ENCODE measurements at regions not wholly inside any gene's neighbourhood (a gene's known extent, or its start where the extent isn't known, plus 50 kb on each side); places are given as distances from the start of the nearest gene placed in this dataset.

DNA sequence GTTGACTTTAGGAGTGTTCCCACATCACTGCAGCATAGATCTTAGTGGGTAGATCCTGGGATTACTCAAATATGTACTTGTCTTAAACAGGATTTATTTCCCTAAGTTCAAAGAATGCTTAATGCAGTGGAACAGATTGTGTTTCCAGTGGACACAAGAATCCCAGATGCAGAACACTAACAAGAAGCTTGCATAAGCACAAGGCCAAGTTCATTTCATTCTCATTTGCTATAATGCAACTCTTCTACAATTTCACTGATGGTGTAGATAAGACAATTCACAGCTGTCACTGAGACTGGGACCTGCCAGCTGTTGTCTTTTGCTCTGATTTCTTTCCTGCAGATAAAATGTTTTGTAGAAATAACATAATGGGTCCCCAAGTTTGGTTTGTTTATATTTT is 225.6 kb downstream of the NFKBIZ start:
- H3K27ac ChIP-seq (ENCODE audit: insufficient read depth, low read depth, low read length, poor library complexity, severe bottlenecking), result no peak overlapping the region
- no peaks in the 10 kb centered on the region for H3K9me3 ChIP-seq (ENCODE audit: control insufficient read depth, low read length)
- no peaks in the 10 kb centered on the region for H3K4me1 ChIP-seq (ENCODE audit: control insufficient read depth, insufficient read depth, low read length)
- H3K36me3 ChIP-seq (ENCODE audit: control insufficient read depth, insufficient read depth, low read length), result no peaks in the 10 kb centered on the region
- no peaks in the 10 kb centered on the region for H3K27me3 ChIP-seq (ENCODE audit: control insufficient read depth, insufficient read depth, low read length, poor library complexity, severe bottlenecking)
- no peak overlapping the region for H3K4me3 ChIP-seq (ENCODE audit: insufficient read depth, low read depth, low read length)

- 92 to 95% methylated on average over 3 of the region's 3 CpGs for WGBS, 2 experiments
- Histone ChIP-seq H3K27ac (ENCODE audit: insufficient read depth, low read depth, low read length, poor library complexity, severe bottlenecking) (no peak overlapping the region), H3K4me3 (ENCODE audit: insufficient read depth, low read depth, low read length) (no peak overlapping the region), H3K4me1 (ENCODE audit: control insufficient read depth, insufficient read depth, low read length) (no peaks in the 10 kb centered on the region), H3K27me3 (ENCODE audit: control insufficient read depth, insufficient read depth, low read length, poor library complexity, severe bottlenecking) (no peaks in the 10 kb centered on the region), H3K9me3 (ENCODE audit: control insufficient read depth, low read length) (no peaks in the 10 kb centered on the region), H3K36me3 (ENCODE audit: control insufficient read depth, insufficient read depth, low read length) (no peaks in the 10 kb centered on the region)
Observed at GRCh38 chr3:102078401-102078800, 229.1 kb downstream of the NFKBIZ start.

DNA sequence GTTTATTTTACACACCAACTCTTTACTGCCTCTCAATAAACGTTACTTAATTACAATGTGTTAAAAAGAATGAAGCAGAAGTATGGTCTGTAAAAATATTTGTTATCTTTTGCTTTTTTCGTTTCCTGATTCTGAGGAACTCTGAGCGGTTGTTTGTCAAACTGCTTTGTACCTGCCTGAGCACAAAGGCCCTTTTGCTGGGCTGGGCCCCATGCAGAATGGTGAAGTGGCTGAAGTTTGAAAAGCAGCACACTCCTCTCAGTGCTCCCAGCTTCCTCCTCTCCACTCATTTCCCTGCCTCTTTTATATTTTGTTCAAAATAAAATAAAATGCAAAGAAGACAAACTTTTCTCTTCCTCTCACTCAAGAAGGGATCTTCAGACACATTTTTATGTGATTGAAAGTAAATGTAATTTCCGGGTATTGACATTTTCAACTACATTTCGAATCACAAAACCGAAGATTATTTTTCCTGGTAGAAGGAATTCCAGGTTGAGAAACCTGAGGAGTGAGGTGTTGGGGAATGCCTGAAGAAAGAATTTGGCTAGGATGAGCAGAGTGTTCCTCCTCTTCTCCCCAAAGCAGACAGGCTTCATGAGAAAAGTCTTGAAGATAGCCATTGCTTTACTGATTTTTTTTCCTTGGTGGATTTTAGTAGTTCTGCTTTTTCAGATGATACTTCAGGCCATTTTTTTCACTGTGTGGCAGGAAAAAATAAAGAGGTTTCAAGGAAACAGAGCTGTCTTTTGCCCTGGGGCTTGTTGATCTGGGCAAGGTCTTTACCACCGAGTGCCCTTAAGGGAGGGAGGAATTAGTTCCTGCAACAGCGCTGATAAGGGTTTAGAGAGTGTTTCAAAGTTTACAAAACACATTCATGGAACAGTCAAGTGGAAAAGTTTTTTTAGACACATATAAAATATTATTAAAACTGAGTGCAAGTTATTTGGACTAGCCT is 229.8 kb downstream of the NFKBIZ start:
- H3K27ac ChIP-seq (ENCODE audit: insufficient read depth, low read depth, low read length, poor library complexity, severe bottlenecking), result no peak overlapping the region
- no peak overlapping the region for H3K4me3 ChIP-seq (ENCODE audit: insufficient read depth, low read depth, low read length)
- H3K9me3 ChIP-seq (ENCODE audit: control insufficient read depth, low read length), result no peaks in the 10 kb centered on the region
- WGBS, 2 experiments, result 74 to 79% methylated on average over 6 to 8 of the region's 8 CpGs
- H3K36me3 ChIP-seq (ENCODE audit: control insufficient read depth, insufficient read depth, low read length), result no peaks in the 10 kb centered on the region
- no peaks in the 10 kb centered on the region for H3K27me3 ChIP-seq (ENCODE audit: control insufficient read depth, insufficient read depth, low read length, poor library complexity, severe bottlenecking)
- no peaks in the 10 kb centered on the region for H3K4me1 ChIP-seq (ENCODE audit: control insufficient read depth, insufficient read depth, low read length)

GRCh38 chr3:102079809-102080197 is 230.5 kb downstream of the NFKBIZ start:
- no peaks in the 10 kb centered on the region for H3K4me1 ChIP-seq (ENCODE audit: control insufficient read depth, insufficient read depth, low read length)
- no peaks in the 10 kb centered on the region for H3K27me3 ChIP-seq (ENCODE audit: control insufficient read depth, insufficient read depth, low read length, poor library complexity, severe bottlenecking)
- no peaks in the 10 kb centered on the region for H3K9me3 ChIP-seq (ENCODE audit: control insufficient read depth, low read length)
- H3K4me3 ChIP-seq (ENCODE audit: insufficient read depth, low read depth, low read length), result no peak overlapping the region
- whole genome bisulfite sequencing, 2 experiments, result 80 to 92% methylated on average over 1 to 2 of the region's 2 CpGs
- no peaks in the 10 kb centered on the region for H3K36me3 ChIP-seq (ENCODE audit: control insufficient read depth, insufficient read depth, low read length)
- H3K27ac ChIP-seq (ENCODE audit: insufficient read depth, low read depth, low read length, poor library complexity, severe bottlenecking), result no peak overlapping the region

DNA sequence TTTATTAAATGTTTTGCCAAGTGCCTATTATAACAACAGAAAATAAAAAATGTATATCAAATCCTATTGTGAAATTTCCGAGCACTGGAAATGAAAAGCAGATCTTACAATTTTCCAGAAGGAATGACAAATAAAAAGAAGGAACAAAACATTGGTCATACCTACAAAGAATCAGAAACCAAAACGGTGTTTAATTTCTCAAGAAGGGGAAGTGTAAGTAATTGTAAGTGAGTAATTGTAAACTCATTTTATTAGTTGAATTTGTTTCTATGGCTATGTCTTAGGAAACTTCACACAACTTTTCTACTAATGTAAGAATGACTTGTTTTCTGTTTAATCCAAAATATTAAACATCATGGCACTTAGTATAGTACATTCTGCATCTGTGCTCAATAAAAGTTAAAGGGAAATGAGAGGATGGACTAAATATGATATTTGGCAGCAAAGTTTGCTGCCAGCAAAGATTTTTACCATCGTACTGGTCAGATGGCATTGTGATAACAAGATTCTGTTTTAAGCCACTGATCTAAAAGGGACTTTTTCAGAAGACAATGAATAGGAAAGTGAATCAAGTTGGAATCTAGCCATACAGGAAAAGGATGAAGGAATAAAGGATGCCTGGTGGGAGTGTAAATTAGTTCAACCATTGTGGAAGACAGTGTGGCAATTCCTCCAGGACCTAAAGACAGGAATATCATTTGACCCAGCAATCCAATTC is 232.4 kb downstream of the NFKBIZ start:
- H3K27me3 ChIP-seq (ENCODE audit: control insufficient read depth, insufficient read depth, low read length, poor library complexity, severe bottlenecking), result no peaks in the 10 kb centered on the region
- WGBS, 2 experiments, result 88 to 95% methylated on average over 2 to 3 of the region's 3 CpGs
- no peaks in the 10 kb centered on the region for H3K4me1 ChIP-seq (ENCODE audit: control insufficient read depth, insufficient read depth, low read length)
- no peak overlapping the region for H3K27ac ChIP-seq (ENCODE audit: insufficient read depth, low read depth, low read length, poor library complexity, severe bottlenecking)
- H3K9me3 ChIP-seq (ENCODE audit: control insufficient read depth, low read length), result no peaks in the 10 kb centered on the region
- no peak overlapping the region for H3K4me3 ChIP-seq (ENCODE audit: insufficient read depth, low read depth, low read length)
- H3K36me3 ChIP-seq (ENCODE audit: control insufficient read depth, insufficient read depth, low read length), result no peaks in the 10 kb centered on the region

- Histone ChIP-seq H3K4me3 (ENCODE audit: insufficient read depth, low read depth, low read length) (no peak overlapping the region), H3K27me3 (ENCODE audit: control insufficient read depth, insufficient read depth, low read length, poor library complexity, severe bottlenecking) (no peaks in the 10 kb centered on the region), H3K36me3 (ENCODE audit: control insufficient read depth, insufficient read depth, low read length) (no peaks in the 10 kb centered on the region), H3K9me3 (ENCODE audit: control insufficient read depth, low read length) (no peaks in the 10 kb centered on the region), H3K4me1 (ENCODE audit: control insufficient read depth, insufficient read depth, low read length) (no peaks in the 10 kb centered on the region), H3K27ac (ENCODE audit: insufficient read depth, low read depth, low read length, poor library complexity, severe bottlenecking) (no peak overlapping the region)
- WGBS, 2 experiments, result 90% methylated on average over 1 of the region's 2 CpGs; no CpG with 5 or more reads in 1 of the 2 experiments
Observed at GRCh38 chr3:102083473-102083872, 234.2 kb downstream of the NFKBIZ start.

DNA sequence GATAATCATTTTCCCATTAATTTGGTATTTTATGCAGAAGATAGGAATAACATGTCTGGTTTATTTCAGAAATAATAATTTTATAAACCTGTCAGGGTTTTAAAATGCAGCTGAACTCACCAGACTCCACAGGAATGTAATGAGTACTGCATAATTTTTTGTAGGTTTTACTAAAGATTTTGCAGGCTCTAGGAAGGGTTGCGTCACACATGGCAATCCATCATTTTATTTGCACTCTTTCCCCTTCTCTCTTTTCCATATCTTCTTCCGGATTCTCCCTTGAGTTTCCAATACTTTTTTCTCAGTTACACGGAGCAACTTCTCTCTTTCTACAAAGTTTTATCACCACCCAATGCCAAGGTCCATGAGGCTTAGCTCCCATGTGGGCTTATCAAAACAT is 234.7 kb downstream of the NFKBIZ start:
- H3K9me3 ChIP-seq (ENCODE audit: control insufficient read depth, low read length), result no peaks in the 10 kb centered on the region
- no peak overlapping the region for H3K4me3 ChIP-seq (ENCODE audit: insufficient read depth, low read depth, low read length)
- WGBS, 2 experiments, result 74 to 76% methylated on average over 3 of the region's 3 CpGs
- H3K27me3 ChIP-seq (ENCODE audit: control insufficient read depth, insufficient read depth, low read length, poor library complexity, severe bottlenecking), result no peaks in the 10 kb centered on the region
- H3K36me3 ChIP-seq (ENCODE audit: control insufficient read depth, insufficient read depth, low read length), result no peaks in the 10 kb centered on the region
- H3K4me1 ChIP-seq (ENCODE audit: control insufficient read depth, insufficient read depth, low read length), result no peaks in the 10 kb centered on the region
- no peak overlapping the region for H3K27ac ChIP-seq (ENCODE audit: insufficient read depth, low read depth, low read length, poor library complexity, severe bottlenecking)

GRCh38 chr3:102084704-102085103 is 235.4 kb downstream of the NFKBIZ start:
- 91 to 98% methylated on average over 2 to 3 of the region's 3 CpGs for WGBS, 2 experiments

GRCh38 chr3:102085431-102086176 is 236.3 kb downstream of the NFKBIZ start:
- Histone ChIP-seq H3K36me3 (ENCODE audit: control insufficient read depth, insufficient read depth, low read length) (no peaks in the 10 kb centered on the region), H3K9me3 (ENCODE audit: control insufficient read depth, low read length) (no peaks in the 10 kb centered on the region), H3K4me3 (ENCODE audit: insufficient read depth, low read depth, low read length) (no peak overlapping the region), H3K27ac (ENCODE audit: insufficient read depth, low read depth, low read length, poor library complexity, severe bottlenecking) (no peak overlapping the region), H3K4me1 (ENCODE audit: control insufficient read depth, insufficient read depth, low read length) (no peaks in the 10 kb centered on the region), H3K27me3 (ENCODE audit: control insufficient read depth, insufficient read depth, low read length, poor library complexity, severe bottlenecking) (no peaks in the 10 kb centered on the region)
- 93 to 97% methylated on average over 3 of the region's 3 CpGs for WGBS, 2 experiments

More at GRCh38 chr3:102084704-102085103, 235.4 kb downstream of the NFKBIZ start:
- Histone ChIP-seq H3K9me3 (ENCODE audit: control insufficient read depth, low read length) (no peaks in the 10 kb centered on the region), H3K36me3 (ENCODE audit: control insufficient read depth, insufficient read depth, low read length) (no peaks in the 10 kb centered on the region), H3K27ac (ENCODE audit: insufficient read depth, low read depth, low read length, poor library complexity, severe bottlenecking) (no peak overlapping the region), H3K27me3 (ENCODE audit: control insufficient read depth, insufficient read depth, low read length, poor library complexity, severe bottlenecking) (no peaks in the 10 kb centered on the region), H3K4me3 (ENCODE audit: insufficient read depth, low read depth, low read length) (no peak overlapping the region), H3K4me1 (ENCODE audit: control insufficient read depth, insufficient read depth, low read length) (no peaks in the 10 kb centered on the region)

DNA sequence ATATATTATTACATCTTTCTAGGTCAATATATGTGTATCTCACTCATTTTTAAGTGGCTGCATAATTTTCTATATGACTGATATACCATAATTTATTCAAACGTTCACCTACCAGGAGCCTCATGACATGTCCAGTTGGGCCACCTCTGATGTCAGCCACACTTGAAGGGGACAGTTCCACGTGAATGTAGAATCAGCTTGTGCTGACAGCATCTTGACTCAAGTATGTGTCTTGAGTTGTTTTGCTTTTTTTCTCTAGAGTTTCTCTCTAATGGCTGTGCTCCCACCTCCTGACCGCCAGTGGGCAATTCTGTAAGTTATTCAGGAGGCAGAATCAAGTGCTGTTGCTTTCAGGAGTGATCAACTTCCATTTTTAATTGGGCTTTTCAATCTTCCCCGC is 237.9 kb downstream of the NFKBIZ start:
- H3K4me3 ChIP-seq (ENCODE audit: insufficient read depth, low read depth, low read length), result no peak overlapping the region
- 93 to 96% methylated on average over 4 of the region's 4 CpGs for WGBS, 2 experiments
- no peaks in the 10 kb centered on the region for H3K27me3 ChIP-seq (ENCODE audit: control insufficient read depth, insufficient read depth, low read length, poor library complexity, severe bottlenecking)
- no peaks in the 10 kb centered on the region for H3K9me3 ChIP-seq (ENCODE audit: control insufficient read depth, low read length)
- H3K4me1 ChIP-seq (ENCODE audit: control insufficient read depth, insufficient read depth, low read length), result no peaks in the 10 kb centered on the region
- no peak overlapping the region for H3K27ac ChIP-seq (ENCODE audit: insufficient read depth, low read depth, low read length, poor library complexity, severe bottlenecking)
- H3K36me3 ChIP-seq (ENCODE audit: control insufficient read depth, insufficient read depth, low read length), result no peaks in the 10 kb centered on the region
